HCT116 (cell line): ENCODE measurements at regions not wholly inside any gene's neighbourhood (a gene's known extent, or its start where the extent isn't known, plus 50 kb on each side); places are given as distances from the start of the nearest gene placed in this dataset.

ENCODE experiments used
- CEBPB ChIP-seq: IDR thresholded peaks from 2 replicates; pipeline ENCODE4 v1.6.1; 2012; ENCODE audit warnings: low read depth
- EZH2 ChIP-seq: fragments of 200-600 bp; sonication (generic); IDR thresholded peaks from 2 replicates; pipeline ENCODE4 v1.6.1; 2017; ENCODE audit warnings: antibody characterized with exemption, mixed run types
- FOSL1 ChIP-seq: IDR thresholded peaks from 2 replicates; pipeline ENCODE4 v1.6.1; 2012; ENCODE audit warnings: low read depth
- POLR2A ChIP-seq: IDR thresholded peaks from 2 replicates; pipeline ENCODE4 v1.7.0; 2011; ENCODE audit warnings: borderline replicate concordance; ENCODE audit not compliant: insufficient read depth, insufficient read length; ENCODE audit errors: extremely low read depth
- POLR2AphosphoS5 ChIP-seq: IDR thresholded peaks from 2 replicates; pipeline ENCODE4 v1.6.1; 2011; ENCODE audit warnings: mild to moderate bottlenecking, low read depth, low read length, moderate library complexity
- RAD21 ChIP-seq: IDR thresholded peaks from 2 replicates; pipeline ENCODE4 v1.6.1; 2012; ENCODE audit warnings: low read depth, mild to moderate bottlenecking
- SIN3A ChIP-seq: IDR thresholded peaks from 2 replicates; pipeline ENCODE4 v1.6.1; 2012; ENCODE audit warnings: low read depth
- SP1 ChIP-seq: IDR thresholded peaks from 2 replicates; pipeline ENCODE4 v1.6.1; 2012; ENCODE audit warnings: low read depth
- YY1 ChIP-seq: IDR thresholded peaks from 2 replicates; pipeline ENCODE4 v1.6.1; 2011; ENCODE audit warnings: low read length, low read depth, moderate library complexity, mild to moderate bottlenecking; ENCODE audit not compliant: insufficient replicate concordance; ENCODE audit errors: extremely low read depth
- ZFX ChIP-seq: fragments of 450-650 bp; IDR thresholded peaks from 2 replicates; pipeline ENCODE4 v1.6.1; 2017
- TF ChIP-seq, protein P1 (sequence below), 3 experiments: fragments of 200-600 bp in 1 of 3; sonication (generic) in 1 of 3; IDR thresholded peaks in 2 of 3; conservative IDR thresholded peaks in 1 of 3; 2 replicates each; pipeline ENCODE4 v1.5.1; 2012 to 2017; ENCODE audit warnings: low read depth in 2 of 3, low read length in 2 of 3, antibody characterized with exemption in 1 of 3, borderline replicate concordance in 1 of 3, control low read depth in 1 of 3, mild to moderate bottlenecking in 1 of 3, mixed read lengths in 1 of 3, mixed run types in 1 of 3, moderate library complexity in 1 of 3; ENCODE audit not compliant: insufficient read depth in 1 of 3

DNA sequence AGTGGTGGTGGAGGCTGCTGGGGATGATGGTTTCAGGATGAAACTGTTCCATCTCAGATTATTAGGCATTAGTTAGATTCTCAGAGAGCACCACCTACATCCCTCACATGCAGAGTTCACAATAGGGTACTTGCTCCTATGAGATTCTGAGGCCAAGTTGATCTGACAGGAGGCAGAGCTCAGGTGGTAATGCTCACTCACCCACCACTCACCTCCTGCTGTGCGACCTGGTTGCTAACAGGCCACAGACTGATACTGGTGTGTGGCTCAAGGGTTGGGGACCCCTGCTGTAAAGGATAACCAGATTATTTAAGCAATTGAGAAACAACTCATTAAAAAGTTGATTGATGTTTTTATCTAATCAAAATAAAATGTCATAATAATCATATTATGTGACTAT is 248.5 kb downstream of the RERGL start:
- TF ChIP-seq, protein P1, sequence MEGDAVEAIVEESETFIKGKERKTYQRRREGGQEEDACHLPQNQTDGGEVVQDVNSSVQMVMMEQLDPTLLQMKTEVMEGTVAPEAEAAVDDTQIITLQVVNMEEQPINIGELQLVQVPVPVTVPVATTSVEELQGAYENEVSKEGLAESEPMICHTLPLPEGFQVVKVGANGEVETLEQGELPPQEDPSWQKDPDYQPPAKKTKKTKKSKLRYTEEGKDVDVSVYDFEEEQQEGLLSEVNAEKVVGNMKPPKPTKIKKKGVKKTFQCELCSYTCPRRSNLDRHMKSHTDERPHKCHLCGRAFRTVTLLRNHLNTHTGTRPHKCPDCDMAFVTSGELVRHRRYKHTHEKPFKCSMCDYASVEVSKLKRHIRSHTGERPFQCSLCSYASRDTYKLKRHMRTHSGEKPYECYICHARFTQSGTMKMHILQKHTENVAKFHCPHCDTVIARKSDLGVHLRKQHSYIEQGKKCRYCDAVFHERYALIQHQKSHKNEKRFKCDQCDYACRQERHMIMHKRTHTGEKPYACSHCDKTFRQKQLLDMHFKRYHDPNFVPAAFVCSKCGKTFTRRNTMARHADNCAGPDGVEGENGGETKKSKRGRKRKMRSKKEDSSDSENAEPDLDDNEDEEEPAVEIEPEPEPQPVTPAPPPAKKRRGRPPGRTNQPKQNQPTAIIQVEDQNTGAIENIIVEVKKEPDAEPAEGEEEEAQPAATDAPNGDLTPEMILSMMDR (IDR thresholded peaks at IDR 0.05 in 2 of 3, conservative IDR thresholded peaks at IDR 0.05 in 1 of 3; ENCODE audit: borderline replicate concordance in 1 of 3, insufficient read depth in 1 of 3, low read depth in 2 of 3, low read length in 2 of 3), result no peak
- TF ChIP-seq EZH2 (no peak), ZFX (no peak), SP1 (no peak), SIN3A (no peak), POLR2A (no peak), RAD21 (no peak), CEBPB (no peak), POLR2AphosphoS5 (no peak), YY1 (no peak), FOSL1 (no peak)
